ENCODE measurements at regions not wholly inside any gene's neighbourhood (a gene's known extent, or its start where the extent isn't known, plus 50 kb on each side); places are given as distances from the start of the nearest gene placed in this dataset.

DNA sequence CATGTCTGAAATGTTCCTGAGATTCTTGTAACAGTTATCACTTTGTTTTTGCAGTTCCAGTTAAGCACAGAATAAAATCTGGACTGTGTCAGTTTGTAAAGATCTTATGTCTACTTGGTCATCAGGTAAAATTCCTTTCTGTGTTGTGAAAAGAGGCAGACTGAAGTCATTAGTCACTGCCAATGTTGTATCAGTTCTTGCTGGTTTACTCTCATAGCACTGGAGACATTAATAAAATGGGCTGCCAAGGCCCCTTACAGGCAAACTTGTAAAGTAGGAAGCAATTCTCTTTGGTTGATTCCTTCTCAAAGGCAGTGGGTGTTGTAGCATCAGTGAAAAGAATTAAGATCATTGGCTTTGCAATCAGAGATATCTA is 61.4 kb upstream of the ST6GALNAC3 start:
- TF ChIP-seq, protein P1, sequence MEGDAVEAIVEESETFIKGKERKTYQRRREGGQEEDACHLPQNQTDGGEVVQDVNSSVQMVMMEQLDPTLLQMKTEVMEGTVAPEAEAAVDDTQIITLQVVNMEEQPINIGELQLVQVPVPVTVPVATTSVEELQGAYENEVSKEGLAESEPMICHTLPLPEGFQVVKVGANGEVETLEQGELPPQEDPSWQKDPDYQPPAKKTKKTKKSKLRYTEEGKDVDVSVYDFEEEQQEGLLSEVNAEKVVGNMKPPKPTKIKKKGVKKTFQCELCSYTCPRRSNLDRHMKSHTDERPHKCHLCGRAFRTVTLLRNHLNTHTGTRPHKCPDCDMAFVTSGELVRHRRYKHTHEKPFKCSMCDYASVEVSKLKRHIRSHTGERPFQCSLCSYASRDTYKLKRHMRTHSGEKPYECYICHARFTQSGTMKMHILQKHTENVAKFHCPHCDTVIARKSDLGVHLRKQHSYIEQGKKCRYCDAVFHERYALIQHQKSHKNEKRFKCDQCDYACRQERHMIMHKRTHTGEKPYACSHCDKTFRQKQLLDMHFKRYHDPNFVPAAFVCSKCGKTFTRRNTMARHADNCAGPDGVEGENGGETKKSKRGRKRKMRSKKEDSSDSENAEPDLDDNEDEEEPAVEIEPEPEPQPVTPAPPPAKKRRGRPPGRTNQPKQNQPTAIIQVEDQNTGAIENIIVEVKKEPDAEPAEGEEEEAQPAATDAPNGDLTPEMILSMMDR (conservative IDR thresholded peaks at IDR 0.05 in 1 of 2, IDR thresholded peaks at IDR 0.05 in 1 of 2; ENCODE audit: extremely low read depth in 1 of 2, insufficient read depth in 1 of 2, low read depth in 1 of 2, low read length in 2 of 2): no peak
- no peak for TF ChIP-seq EZH2 (IDR thresholded peaks at IDR 0.05; ENCODE audit: borderline replicate concordance, low read length)
